H9 (cell line): ENCODE measurements at regions not wholly inside any gene's neighbourhood (a gene's known extent, or its start where the extent isn't known, plus 50 kb on each side); places are given as distances from the start of the nearest gene placed in this dataset.

ENCODE experiments used
- DNase-seq: peaks from one replicate; pipeline ENCODE4 v3.0.0-alpha.2; 2017
- H2AFZ ChIP-seq: one replicate; pipeline ENCODE4 v1.6.1; 2013; ENCODE audit warnings: mild to moderate bottlenecking, low read length, control low read depth, moderate library complexity
- H2AK5ac ChIP-seq: 2 replicates; pipeline ENCODE4 v1.6.1; 2013; ENCODE audit warnings: low read length, control low read depth, mixed read lengths; ENCODE audit not compliant: insufficient read length
- H2BK120ac ChIP-seq: one replicate; pipeline ENCODE4 v1.6.1; 2013; ENCODE audit warnings: low read depth, mild to moderate bottlenecking, low read length, control low read depth, inconsistent platforms; ENCODE audit not compliant: poor library complexity, severe bottlenecking
- H2BK12ac ChIP-seq: 2 replicates; pipeline ENCODE4 v1.6.1; 2013; ENCODE audit warnings: low read length, control low read depth, mixed read lengths, low read depth; ENCODE audit not compliant: insufficient read length
- H2BK15ac ChIP-seq: 2 replicates; pipeline ENCODE4 v1.6.1; 2013; ENCODE audit warnings: low read depth, low read length, control low read depth
- H2BK20ac ChIP-seq: one replicate; pipeline ENCODE4 v1.6.1; 2013; ENCODE audit warnings: low read depth, mild to moderate bottlenecking, low read length, control low read depth, inconsistent platforms; ENCODE audit not compliant: poor library complexity, severe bottlenecking
- H2BK5ac ChIP-seq: 2 replicates; pipeline ENCODE4 v1.6.1; 2013; ENCODE audit warnings: low read length, control low read depth, mixed read lengths; ENCODE audit not compliant: insufficient read length
- H3K14ac ChIP-seq: 2 replicates; pipeline ENCODE4 v1.6.1; 2013; ENCODE audit warnings: low read length, control low read depth; ENCODE audit not compliant: insufficient read depth
- H3K18ac ChIP-seq: 2 replicates; pipeline ENCODE4 v1.6.1; 2013; ENCODE audit warnings: low read depth, mild to moderate bottlenecking, mixed read lengths, low read length, control low read depth; ENCODE audit not compliant: insufficient read length
- H3K23ac ChIP-seq: 2 replicates; pipeline ENCODE4 v1.6.1; 2013; ENCODE audit warnings: low read length, control low read depth, mixed read lengths, low read depth; ENCODE audit not compliant: insufficient read length
- H3K23me2 ChIP-seq: 2 replicates; pipeline ENCODE4 v1.6.1; 2013; ENCODE audit warnings: low read depth, mild to moderate bottlenecking, mixed read lengths, low read length, control low read depth; ENCODE audit not compliant: insufficient read length, poor library complexity, severe bottlenecking
- H3K27ac ChIP-seq: 2 replicates; pipeline ENCODE4 v1.5.1; 2013; ENCODE audit warnings: low read length, control low read depth, mixed read lengths, low read depth; ENCODE audit not compliant: insufficient read length
- H3K27me3 ChIP-seq: 2 replicates; pipeline ENCODE4 v1.6.1; 2013; ENCODE audit warnings: low read length, control low read depth, inconsistent platforms; ENCODE audit not compliant: insufficient read depth
- H3K4ac ChIP-seq: 2 replicates; pipeline ENCODE4 v1.6.1; 2013; ENCODE audit warnings: low read depth, mild to moderate bottlenecking, control low read depth, inconsistent platforms, low read length, moderate library complexity
- H3K4me1 ChIP-seq: 2 replicates; pipeline ENCODE4 v1.6.1; 2013; ENCODE audit warnings: low read length, control low read depth, inconsistent platforms; ENCODE audit not compliant: insufficient read depth
- H3K4me2 ChIP-seq: 2 replicates; pipeline ENCODE4 v1.6.1; 2013; ENCODE audit warnings: low read length, control low read depth, mixed read lengths; ENCODE audit not compliant: insufficient read length, insufficient read depth
- H3K56ac ChIP-seq: 2 replicates; pipeline ENCODE4 v1.6.1; 2013; ENCODE audit warnings: low read depth, mild to moderate bottlenecking, mixed read lengths, low read length, control low read depth; ENCODE audit not compliant: insufficient read length
- H3K79me1 ChIP-seq: 2 replicates; pipeline ENCODE4 v1.6.1; 2013; ENCODE audit warnings: low read depth, mild to moderate bottlenecking, moderate library complexity, low read length, control low read depth, inconsistent platforms; ENCODE audit not compliant: insufficient read depth, poor library complexity, severe bottlenecking
- H3K79me2 ChIP-seq: 2 replicates; pipeline ENCODE4 v1.6.1; 2013; ENCODE audit warnings: low read length, control low read depth, inconsistent platforms; ENCODE audit not compliant: insufficient read depth
- H3K9ac ChIP-seq: 2 replicates; pipeline ENCODE4 v1.6.1; 2013; ENCODE audit warnings: low read length, control low read depth, mixed read lengths; ENCODE audit not compliant: insufficient read length; ENCODE audit errors: extremely low read depth
- H3K9me3 ChIP-seq: one replicate; pipeline ENCODE4 v1.6.1; 2013; ENCODE audit warnings: low read depth, low read length, inconsistent platforms; ENCODE audit not compliant: control insufficient read depth
- H3T11ph ChIP-seq: one replicate; pipeline ENCODE4 v1.6.1; 2013; ENCODE audit warnings: mild to moderate bottlenecking, low read length, control low read depth, inconsistent platforms
- H4K20me1 ChIP-seq: one replicate; pipeline ENCODE4 v1.6.1; 2013; ENCODE audit not compliant: control insufficient read depth, insufficient read length, insufficient read depth
- H4K5ac ChIP-seq: 2 replicates; pipeline ENCODE4 v1.6.1; 2013; ENCODE audit warnings: low read depth, mild to moderate bottlenecking, mixed read lengths, low read length, control low read depth; ENCODE audit not compliant: insufficient read length
- H4K8ac ChIP-seq: replicated peaks from 2 replicates; pipeline ENCODE4 v1.6.1; 2013; ENCODE audit warnings: low read length, control low read depth, mixed read lengths, low read depth; ENCODE audit not compliant: insufficient read length
- H4K91ac ChIP-seq: 2 replicates; pipeline ENCODE4 v1.6.1; 2013; ENCODE audit warnings: low read depth, mild to moderate bottlenecking, moderate library complexity, mixed read lengths, low read length, control low read depth; ENCODE audit not compliant: insufficient read length
- H3K27ac Mint-ChIP-seq, 3 experiments: 2 replicates in 2 of 3; 3 replicates in 1 of 3; pipeline ENCODE4 v1.8.0; 2020 to 2021; ENCODE audit warnings: mixed read lengths in 3 of 3, mild to moderate bottlenecking in 1 of 3, moderate library complexity in 1 of 3
- H3K27me3 Mint-ChIP-seq: 2 replicates; pipeline ENCODE4 v1.8.0; 2021; ENCODE audit warnings: low read depth, mild to moderate bottlenecking, moderate library complexity, mixed read lengths
- H3K36me3 Mint-ChIP-seq, 3 experiments: 2 replicates in 2 of 3; 3 replicates in 1 of 3; pipeline ENCODE4 v1.8.0; 2020 to 2021; ENCODE audit warnings: low read depth in 3 of 3, mixed read lengths in 3 of 3; ENCODE audit not compliant: insufficient read depth in 1 of 3
- H3K4me1 Mint-ChIP-seq, 2 experiments: 2 replicates each; pipeline ENCODE4 v1.8.0; 2020; ENCODE audit warnings: mixed read lengths in 2 of 2
- H3K4me3 Mint-ChIP-seq, 2 experiments: 2 replicates in 1 of 2; 3 replicates in 1 of 2; pipeline ENCODE4 v1.8.0; 2020 to 2021; ENCODE audit warnings: mild to moderate bottlenecking in 2 of 2, mixed read lengths in 2 of 2, moderate library complexity in 1 of 2
- H3K9me3 Mint-ChIP-seq, 2 experiments: 2 replicates in 1 of 2; 3 replicates in 1 of 2; pipeline ENCODE4 v1.8.0; 2020; ENCODE audit warnings: mild to moderate bottlenecking in 2 of 2, mixed read lengths in 2 of 2, moderate library complexity in 1 of 2
- WGBS: extraction: QIAGEN DNeasy Blood & Tissue Kit; methylation state at CpG from one replicate; pipeline ENCODE4 v1.1.7; 2013; ENCODE audit warnings: missing lambda C conversion rate, low lambda C conversion rate, mixed read lengths; ENCODE audit not compliant: insufficient read length; ENCODE audit errors: extremely low coverage; 5-methylcytosine and 5-hydroxymethylcytosine counted together
- TF ChIP-seq, protein P1 (sequence below): fragments of 200-600 bp; sonication (generic); conservative IDR thresholded peaks from 3 replicates; pipeline ENCODE4 v1.8.0; 2021; ENCODE audit warnings: antibody characterized with exemption, mild to moderate bottlenecking

DNA sequence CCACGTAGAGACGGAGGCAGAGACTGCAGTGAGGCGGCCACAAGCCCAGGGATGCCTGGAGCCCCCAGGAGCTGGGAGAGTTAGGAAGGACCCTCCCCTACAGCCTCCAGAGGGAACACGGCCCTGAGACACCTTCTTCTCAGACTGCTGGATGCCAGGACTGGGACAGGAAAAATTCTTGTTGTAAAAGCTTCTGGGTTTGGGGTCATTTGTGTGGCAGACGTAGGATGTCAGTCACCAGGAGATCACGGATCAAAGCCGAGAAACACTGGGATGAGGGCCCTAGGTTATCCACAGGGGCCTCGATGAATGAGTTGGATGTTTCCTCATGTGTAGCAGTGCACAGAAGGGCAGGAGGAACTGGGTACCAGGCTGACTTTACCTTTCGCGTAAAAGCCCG, 163.7 kb downstream of the SHOX start:
- no peak overlapping the region for H4K5ac ChIP-seq
- no peak overlapping the region for H2BK120ac ChIP-seq
- no peaks in the 10 kb centered on the region for H3K36me3 Mint-ChIP-seq

More for the DNA sequence above, 163.7 kb downstream of the SHOX start:
- H3K18ac ChIP-seq, result no peak overlapping the region
- H2AK5ac ChIP-seq, result no peak overlapping the region
- H3K4me2 ChIP-seq, result no peak overlapping the region
- H3K23ac ChIP-seq, result no peak overlapping the region
- TF ChIP-seq, protein P1, sequence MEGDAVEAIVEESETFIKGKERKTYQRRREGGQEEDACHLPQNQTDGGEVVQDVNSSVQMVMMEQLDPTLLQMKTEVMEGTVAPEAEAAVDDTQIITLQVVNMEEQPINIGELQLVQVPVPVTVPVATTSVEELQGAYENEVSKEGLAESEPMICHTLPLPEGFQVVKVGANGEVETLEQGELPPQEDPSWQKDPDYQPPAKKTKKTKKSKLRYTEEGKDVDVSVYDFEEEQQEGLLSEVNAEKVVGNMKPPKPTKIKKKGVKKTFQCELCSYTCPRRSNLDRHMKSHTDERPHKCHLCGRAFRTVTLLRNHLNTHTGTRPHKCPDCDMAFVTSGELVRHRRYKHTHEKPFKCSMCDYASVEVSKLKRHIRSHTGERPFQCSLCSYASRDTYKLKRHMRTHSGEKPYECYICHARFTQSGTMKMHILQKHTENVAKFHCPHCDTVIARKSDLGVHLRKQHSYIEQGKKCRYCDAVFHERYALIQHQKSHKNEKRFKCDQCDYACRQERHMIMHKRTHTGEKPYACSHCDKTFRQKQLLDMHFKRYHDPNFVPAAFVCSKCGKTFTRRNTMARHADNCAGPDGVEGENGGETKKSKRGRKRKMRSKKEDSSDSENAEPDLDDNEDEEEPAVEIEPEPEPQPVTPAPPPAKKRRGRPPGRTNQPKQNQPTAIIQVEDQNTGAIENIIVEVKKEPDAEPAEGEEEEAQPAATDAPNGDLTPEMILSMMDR, result no peak
- no peaks in the 10 kb centered on the region for H3K79me2 ChIP-seq
- no peak overlapping the region for H3K9ac ChIP-seq
- no peaks in the 10 kb centered on the region for H3K9me3 ChIP-seq
- H2BK5ac ChIP-seq, result no peak overlapping the region
- no peak overlapping the region for H4K8ac ChIP-seq
- H2BK15ac ChIP-seq, result no peak overlapping the region
- Mint-ChIP-seq H3K27me3 (no peaks in the 10 kb centered on the region; the same call in 1 of the 2 replicates), H3K9me3 (no peaks in the 10 kb centered on the region; a peak in 1 of 5 replicates), H3K27ac (no peak overlapping the region; a peak in 2 of 7 replicates), H3K4me1 (peaks cover 30 to 41% of the 10 kb centered on the region in 2 experiments), H3K4me3 (no peak overlapping the region)
- H2BK20ac ChIP-seq, result no peak overlapping the region
- H3K4ac ChIP-seq, result no peak overlapping the region
- H2BK12ac ChIP-seq, result no peak overlapping the region
- no peak overlapping the region for H3K56ac ChIP-seq
- H3K27ac ChIP-seq, result no peak overlapping the region
- H3K79me1 ChIP-seq, result no peaks in the 10 kb centered on the region
- DNase-seq, result no peak
- no peaks in the 10 kb centered on the region for H3K27me3 ChIP-seq
- H4K20me1 ChIP-seq, result no peaks in the 10 kb centered on the region
- no peak overlapping the region for H3K14ac ChIP-seq
- H3K23me2 ChIP-seq, result no peaks in the 10 kb centered on the region
- no peak overlapping the region for H3T11ph ChIP-seq
- no CpG with 5 or more reads among the region's 11 CpGs for WGBS
- H4K91ac ChIP-seq, result no peak overlapping the region
- no peak overlapping the region for H2AFZ ChIP-seq
- peaks cover 5% of the 10 kb centered on the region; the same call in 1 of the 2 replicates for H3K4me1 ChIP-seq
